ENCODE measurements at regions not wholly inside any gene's neighbourhood (a gene's known extent, or its start where the extent isn't known, plus 50 kb on each side); places are given as distances from the start of the nearest gene placed in this dataset.
"Not testable (repeated sequence)": the region's sequence is repeated elsewhere in the genome, so short reads cannot be mapped to it uniquely, and the experiment has no call there.

- no peak for FAIRE-seq
Observed at GRCh38 chr7:91787931-91788330, 92.6 kb downstream of the MTERF1 start.

GRCh38 chr7:91789086-91789485 lies 91.4 kb downstream of the MTERF1 start:
- FAIRE-seq, result no peak

GRCh38 chr7:91789558-91789957 lies 90.9 kb downstream of the MTERF1 start:
- FAIRE-seq, result no peak

GRCh38 chr7:91790646-91791045 lies 89.9 kb downstream of the MTERF1 start:
- not testable (repeated sequence) for FAIRE-seq

- FAIRE-seq, result peak; percentile 8
Observed at GRCh38 chr7:91796122-91796521, 84.4 kb downstream of the MTERF1 start.

- peak; percentile 73 for FAIRE-seq
Observed at GRCh38 chr7:91798425-91798824, 82.1 kb downstream of the MTERF1 start.

GRCh38 chr7:91800389-91800788 lies 80.1 kb downstream of the MTERF1 start:
- FAIRE-seq, result no peak

- no peak for FAIRE-seq
Observed at GRCh38 chr7:91801331-91801983, 79.0 kb downstream of the MTERF1 start.

GRCh38 chr7:91811236-91811635 lies 69.3 kb downstream of the MTERF1 start:
- no peak for FAIRE-seq

GRCh38 chr7:91811641-91812040 lies 68.9 kb downstream of the MTERF1 start:
- no peak for FAIRE-seq

- FAIRE-seq, result no peak
Observed at GRCh38 chr7:91812388-91812787, 68.1 kb downstream of the MTERF1 start.

- no peak for FAIRE-seq
Observed at GRCh38 chr7:91814189-91814588, 66.3 kb downstream of the MTERF1 start.
